DMS53 (cell line): ENCODE measurements at regions not wholly inside any gene's neighbourhood (a gene's known extent, or its start where the extent isn't known, plus 50 kb on each side); places are given as distances from the start of the nearest gene placed in this dataset.
"Not testable (repeated sequence)": the region's sequence is repeated elsewhere in the genome, so short reads cannot be mapped to it uniquely, and the experiment has no call there.

Source experiments
- DNase-seq: peaks from one replicate; lab custom pipeline; 2025; lab: John Stamatoyannopoulos, UW

DNA sequence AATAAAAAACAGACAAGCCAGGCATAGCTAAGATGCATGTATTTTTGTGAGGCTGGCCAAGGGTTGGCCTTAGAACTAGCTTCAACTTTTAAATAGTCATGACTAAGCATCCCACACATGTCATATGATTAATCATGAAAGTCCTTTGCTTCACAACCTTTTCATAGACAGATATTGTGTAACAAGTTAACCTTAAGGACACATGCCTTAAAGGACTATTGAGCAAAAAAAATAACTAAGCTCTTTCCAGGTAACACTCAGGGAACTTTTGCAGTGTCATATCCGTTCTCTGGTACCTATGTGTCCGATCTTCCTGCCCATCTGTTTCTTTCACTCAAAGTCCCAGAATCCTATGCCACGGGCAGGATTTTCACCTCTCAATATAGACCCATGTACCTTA, 498.4 kb downstream of the STK39 start:
- DNase-seq: no peak

DNA sequence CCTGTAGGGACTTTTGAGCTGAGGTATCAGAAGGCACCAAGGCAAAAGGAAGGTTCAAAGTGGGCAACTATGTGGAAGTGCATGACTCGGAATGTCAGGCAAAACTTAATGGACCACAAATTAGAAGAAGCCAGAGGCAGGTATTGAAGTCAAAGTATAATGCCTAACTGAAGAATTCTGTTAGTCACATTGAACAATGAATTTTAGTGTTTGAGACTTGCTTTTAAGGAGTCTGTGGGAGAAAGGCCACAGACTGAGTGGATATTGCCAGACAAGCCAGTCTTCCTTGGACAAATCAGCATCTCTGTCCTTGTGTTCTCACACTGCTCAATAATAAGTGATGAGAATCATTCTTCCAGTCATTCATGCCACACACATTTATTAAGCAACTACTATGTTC, 498.9 kb downstream of the STK39 start:
- no peak for DNase-seq

DNA sequence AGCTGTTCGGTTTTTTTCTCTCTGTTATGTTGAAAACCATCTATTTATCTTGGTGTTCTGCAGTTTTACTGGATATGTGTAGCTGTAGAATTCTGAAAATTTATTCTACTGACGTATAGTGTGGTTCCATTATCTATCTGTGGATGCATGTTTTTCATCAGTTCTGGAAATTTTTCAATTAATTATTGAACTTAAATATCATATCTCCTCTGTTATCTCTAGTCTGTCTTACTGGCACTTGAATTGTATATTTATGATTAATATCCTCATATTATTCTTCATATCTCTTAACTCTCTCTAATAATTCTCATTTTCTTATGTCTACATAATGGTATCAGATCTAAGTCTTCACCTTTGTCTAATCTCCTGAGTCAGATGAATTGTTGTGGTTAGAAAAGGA, 501.7 kb downstream of the STK39 start:
- no peak for DNase-seq

DNA sequence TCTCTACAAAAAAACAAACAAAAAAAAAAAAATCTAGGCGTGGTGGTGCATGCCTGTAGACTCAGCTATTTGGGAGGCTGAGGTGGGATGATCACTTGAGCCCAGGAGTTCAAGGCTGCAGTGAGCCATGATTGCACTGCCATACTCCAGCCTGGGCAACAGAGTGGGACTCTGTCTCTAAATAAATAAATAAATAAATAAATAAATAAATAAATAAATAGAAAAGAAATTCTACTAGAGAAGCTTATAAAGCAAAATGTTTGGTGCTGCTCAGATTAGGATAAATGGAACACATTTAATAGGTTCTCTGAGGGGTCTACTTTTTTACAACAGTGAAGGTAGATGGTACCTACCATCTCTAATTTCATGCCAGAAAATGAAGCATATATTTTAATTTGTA, 507.5 kb downstream of the STK39 start:
- not testable (repeated sequence) for DNase-seq

DNA sequence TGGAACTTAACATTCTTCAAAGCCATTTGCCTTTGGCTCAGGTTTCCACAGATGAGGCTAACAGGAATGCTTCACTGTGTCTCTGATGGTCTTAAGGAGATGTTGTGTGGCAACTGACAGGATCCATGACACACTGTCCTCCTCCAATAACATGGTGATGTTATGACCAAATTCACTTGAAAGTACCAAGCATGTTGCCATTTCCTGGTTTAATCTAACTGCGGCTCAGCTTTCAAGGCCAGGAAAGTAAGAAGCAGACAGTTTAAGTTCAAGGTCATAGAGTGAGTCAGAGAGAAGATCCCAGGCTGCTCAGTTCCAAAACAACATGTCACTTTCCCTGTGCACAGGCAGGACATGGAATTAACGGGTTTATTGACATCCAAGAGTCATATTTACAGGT, 513.6 kb downstream of the STK39 start:
- no peak for DNase-seq

DNA sequence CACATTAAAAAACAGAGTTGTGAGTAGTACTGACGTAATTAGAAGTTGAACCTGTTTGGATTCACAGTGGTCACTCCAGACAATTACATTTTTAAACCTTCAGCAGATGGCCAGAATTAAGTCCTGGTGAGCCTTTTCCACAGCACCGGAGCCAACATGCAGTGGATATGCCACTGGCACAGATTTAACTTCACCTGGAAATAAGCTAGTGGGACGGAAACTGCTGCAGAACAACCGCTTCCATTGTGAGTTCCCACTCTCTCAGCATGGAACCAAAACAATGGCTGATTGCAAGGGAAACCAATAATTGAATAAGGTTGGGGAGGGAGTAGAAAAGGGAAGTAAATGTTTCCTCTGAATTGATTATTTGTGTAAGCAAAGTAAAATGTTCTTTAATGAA, 515.1 kb downstream of the STK39 start:
- no peak for DNase-seq

DNA sequence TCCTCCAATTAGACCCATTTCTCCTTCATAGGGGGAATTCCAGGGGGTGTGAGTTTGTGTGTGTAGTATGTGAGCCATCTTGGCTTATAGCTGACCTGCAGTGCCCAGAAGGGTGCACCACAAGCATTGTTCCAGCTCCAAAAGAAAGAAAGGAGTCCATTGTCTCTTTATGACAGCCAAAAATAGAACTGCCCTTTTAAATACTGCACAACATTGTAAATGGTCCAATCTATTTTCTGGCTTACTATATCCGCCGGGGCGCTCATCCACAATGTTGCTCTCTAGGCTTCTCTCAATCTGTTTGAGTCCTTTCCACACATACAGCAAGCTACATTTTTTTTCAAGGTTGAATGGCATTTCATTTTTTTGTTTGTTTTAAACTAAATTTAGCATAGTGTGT, 517.5 kb downstream of the STK39 start:
- DNase-seq: no peak

DNA sequence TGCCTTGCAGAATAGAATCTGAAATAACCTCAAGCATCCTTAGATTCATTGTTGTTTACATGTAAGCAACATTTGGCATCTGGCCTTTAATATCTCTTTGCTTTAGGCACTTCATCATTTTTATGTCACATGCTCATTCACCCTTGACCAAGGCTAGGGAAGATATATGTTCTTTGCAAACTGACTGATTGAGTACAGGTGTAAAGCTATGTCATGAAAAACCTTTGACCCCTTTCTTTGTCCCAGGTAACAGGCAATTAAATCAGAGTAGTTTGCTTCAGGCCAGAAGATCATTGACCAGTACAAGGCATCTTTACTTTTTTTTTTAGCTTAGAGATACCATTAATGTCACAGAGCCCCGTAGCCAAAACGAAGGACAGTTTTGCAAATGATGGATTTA, 520.6 kb downstream of the STK39 start:
- DNase-seq: peak; percentile 31

DNA sequence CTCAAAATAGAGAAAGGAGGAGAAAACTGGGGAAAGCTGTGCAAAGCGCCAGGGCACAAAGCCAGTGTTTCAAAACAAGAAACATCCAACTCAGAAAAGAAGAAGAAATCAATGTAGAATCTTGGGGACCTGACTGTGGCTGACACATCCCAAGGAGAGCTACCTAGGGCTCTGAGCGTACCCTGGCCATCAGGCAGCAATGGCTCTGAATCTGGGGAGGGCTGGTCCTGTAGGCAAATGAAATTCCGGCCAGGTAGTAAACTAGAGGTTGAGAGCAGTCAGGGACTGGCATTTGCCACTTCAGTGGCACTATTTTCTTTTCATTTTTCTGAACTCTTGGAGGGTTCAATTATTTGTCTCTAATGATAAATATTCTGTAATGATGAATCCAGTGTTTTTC, 525.8 kb downstream of the STK39 start:
- DNase-seq: no peak

DNA sequence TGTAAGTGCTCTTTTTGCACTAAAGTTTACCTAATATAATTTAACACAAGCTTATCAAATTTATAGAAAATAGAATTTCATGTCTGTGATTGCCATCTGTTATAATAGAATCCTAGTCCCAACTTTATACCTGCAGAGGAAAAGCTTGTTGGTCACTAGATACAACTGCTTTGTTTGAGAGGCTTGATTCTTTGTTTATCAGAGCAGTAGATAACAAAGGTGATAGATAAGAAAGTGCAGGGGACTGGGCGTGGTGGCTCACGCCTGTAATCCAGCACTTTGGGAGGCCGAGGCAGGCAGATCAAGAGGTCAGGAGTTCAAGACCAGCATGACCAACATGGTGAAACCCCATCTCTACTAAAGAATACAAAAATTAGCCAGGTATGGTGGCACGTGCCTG, 528.0 kb downstream of the STK39 start:
- no peak for DNase-seq

DNA sequence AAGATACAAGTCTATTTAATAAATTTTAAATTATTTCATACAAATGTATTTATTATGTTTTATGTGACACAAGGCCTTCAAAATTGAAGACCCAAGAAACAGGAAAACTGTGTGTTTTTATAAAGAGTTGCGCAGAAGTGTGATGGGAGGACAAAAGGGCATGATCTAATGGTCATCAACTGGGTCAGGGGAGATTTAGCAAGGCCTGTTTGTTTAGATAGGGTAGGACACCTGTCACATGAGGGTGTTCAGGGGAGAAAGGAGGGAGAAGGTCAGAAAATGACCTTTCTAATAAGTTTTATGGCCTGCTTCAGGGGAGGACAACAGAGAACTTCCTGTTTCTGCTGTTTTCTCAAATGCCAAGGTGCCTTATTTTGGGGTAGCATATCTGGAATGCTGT, 528.8 kb downstream of the STK39 start:
- peak; percentile 35 for DNase-seq

DNA sequence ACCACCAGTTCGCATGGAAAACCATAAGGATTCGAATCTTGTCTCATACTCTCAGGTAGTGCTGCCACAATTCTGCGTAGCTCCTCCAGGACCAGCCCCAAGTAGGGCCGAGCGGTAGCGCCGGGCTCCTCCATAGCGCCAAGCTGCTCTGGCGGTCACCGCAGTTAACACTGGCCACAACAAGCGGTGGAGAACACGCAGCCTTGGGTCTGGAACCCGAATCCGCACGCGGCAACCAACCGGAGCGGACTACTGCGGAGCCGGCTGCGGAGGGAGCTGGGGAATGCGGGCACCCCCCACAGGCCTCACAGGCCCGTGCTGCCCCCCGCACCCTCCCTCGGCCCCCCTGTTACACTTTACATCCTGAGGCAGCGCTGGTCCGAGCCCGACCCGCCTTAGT, 531.5 kb downstream of the STK39 start:
- DNase-seq: no peak

DNA sequence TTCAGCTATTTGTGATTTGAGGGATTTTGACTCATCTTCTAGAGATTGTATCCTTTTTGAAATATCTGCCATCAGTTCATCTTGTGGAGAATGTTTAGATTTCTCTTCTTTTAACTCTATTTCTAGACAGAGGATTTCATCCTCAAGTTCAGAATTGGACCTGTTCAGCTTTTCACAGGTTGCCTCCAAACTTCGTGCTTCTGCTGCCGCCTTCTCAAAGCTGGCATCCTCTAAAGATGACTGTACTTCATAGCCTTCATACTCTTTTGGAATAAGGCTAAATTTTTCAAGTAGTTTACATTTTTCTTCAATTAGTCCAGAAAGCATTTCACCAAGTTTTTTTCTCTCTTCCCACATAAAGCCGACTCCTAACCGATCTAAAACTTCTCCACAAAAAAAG, 531.9 kb downstream of the STK39 start:
- not testable (repeated sequence) for DNase-seq

DNA sequence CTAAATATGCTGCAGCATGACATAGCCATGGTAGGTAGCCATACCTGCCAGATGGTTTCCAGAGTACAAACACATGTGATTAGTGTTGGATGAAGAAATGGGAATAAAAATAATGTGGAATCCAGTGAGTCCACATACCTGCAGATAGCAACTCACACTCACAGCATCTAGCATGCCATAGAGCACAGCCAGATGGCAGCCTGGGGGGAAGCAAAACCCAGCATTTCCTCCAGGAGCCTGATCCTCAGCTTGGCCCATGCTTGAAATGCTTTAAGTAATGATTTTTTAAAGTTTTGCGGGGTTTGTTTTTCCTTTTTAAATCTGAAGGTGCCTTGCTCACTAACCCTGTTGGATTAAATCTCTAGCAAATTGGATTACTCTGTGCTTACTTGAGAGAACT, 535.1 kb downstream of the STK39 start:
- DNase-seq: no peak

DNA sequence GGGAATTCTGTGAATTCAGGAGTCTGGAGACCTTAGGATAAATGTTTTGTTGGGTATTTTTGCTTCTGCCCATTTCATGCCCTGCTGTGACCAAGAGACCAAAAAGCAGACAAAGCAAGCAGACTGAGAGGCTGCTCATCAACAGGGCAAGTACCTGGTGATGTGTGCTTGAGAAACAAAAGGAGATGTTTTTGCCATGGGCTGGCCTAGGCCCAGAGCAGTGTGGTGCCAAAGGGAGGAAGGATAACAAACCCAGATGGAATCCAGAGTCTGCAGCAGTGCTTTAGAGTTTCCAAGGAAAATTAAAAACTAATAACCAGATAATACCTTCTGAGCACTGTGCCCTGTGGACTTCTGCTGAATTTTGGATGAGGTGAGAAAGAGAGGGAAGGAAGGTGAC, 538.4 kb downstream of the STK39 start:
- DNase-seq: no peak

DNA sequence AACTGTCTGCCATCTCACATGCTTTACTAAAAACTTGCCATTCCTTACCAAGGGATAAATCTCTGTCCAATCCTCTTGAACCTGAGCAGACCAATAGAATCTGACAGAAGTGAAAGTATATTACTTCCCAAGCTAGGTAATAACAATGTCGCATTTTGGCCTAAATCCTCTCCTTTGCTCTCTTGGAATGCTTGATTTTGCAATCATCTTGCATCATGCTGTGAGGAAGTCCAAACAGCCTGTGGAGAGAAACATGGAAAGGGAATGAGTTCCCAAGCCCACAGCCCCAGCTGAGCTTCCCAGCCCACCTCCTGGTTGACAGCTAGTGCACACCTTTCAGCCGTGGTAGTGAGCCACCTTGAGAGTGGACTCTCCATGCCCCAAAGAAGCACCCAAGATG, 540.6 kb downstream of the STK39 start:
- DNase-seq: no peak

DNA sequence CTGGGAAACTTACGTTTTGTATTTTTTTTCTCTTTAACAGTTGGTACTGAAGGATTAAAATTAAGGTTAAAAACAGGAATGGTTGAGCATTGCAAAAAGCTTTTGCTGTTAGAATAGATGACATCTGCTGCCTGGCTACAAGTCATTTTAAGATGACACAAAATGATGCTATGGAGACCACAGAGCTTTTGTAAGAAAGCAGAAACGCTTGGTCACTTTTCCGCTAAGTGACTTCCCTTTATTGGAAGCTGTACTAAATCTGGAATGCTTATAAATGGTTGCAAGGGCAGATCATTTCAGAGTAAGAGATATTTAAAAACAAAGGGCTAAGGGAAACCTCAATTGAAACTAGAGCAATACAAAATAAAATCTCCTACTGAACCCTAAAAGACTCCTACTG, 544.0 kb downstream of the STK39 start:
- no peak for DNase-seq

DNA sequence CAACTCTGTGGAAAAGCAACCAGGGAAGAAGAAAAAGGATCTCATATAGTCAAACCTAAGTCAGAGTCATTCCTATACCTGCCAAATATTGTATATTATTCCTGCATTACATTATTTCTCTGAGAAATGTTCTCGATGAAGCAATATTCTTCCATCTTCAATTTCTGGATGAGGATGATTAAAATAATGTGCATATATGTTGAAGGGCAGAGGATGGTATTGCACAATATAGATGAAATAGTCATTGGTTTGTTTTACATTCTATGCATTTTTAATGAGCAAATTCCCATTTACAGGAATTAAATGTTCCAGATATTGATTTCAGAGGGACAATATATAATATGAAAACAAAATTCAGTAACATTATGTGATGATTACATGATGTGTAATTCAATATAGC, 545.2 kb downstream of the STK39 start:
- no peak for DNase-seq

DNA sequence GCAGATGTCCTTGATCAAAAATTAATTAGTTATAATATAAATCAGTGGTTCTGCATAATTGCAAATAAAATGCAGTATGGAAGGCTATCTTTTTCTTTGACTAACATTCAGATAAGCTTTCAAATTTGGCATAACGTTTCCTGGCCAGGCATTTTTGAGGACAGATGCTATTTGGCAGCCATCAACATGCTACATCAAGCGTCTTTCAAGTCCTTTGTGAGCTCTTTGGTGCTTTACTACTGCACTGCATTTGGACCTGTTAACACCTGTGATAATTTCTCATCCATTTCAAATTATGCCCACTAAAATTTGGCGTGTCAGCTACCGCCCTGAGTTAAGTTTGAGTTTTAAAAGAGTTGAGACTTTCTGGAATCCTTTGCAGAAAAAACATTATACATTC, 545.7 kb downstream of the STK39 start:
- DNase-seq: no peak

DNA sequence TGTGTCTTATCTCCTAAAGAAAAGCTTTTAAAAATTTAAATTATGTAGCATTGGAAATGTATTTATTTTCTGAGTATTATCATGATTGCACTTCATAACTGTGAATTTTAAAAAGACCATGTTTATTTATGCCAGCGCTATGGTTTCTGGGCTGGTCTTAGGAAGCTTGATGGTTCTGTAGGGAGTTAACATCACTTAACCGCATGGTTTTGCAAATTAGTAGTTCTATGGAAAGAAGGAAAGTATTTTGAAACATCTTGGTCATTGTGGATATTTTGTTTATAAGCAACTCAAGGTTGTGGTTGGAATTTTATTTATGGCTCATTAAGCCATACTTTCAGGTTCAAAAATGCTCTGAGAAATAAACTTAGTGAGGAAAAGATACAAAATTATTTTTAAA, 549.4 kb downstream of the STK39 start:
- DNase-seq: no peak

DNA sequence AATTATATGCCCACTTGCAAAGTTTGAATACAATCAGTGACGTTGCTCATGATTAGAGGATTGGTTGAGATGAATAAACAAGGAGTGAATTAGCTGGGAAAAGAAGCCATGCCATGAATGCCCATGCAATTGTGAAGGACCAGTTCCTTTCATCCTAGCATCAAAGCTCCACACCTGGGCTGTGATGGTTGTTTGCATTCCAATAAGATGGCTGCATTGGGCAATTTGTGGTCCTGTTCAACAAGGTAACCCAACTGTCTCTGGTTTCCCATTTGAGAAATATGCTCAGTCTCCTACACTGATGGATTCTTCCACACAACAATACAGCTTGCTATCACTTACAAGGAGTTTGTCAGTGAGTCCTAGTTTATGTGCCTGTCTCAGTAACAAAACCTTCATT, 550.2 kb downstream of the STK39 start:
- no peak for DNase-seq

DNA sequence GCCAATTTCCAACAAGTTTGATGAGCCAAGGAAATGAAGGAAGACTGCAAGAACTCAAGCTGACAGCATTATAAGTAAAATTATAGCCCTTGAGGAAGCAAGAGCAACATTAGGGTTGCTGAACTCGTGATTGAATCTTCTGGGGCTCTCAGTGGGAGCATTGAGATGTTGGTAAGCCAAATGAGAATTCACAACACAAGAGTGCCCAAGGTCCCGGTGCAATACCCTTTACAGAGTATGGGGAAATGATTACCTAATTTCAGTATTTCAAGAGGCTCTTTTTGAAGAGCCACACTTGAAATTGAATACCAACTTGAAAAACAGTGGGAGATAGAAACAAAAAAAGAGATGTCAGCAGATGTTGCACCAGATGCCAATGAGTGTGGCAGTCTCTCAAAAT, 554.5 kb downstream of the STK39 start:
- peak; percentile 64 for DNase-seq

DNA sequence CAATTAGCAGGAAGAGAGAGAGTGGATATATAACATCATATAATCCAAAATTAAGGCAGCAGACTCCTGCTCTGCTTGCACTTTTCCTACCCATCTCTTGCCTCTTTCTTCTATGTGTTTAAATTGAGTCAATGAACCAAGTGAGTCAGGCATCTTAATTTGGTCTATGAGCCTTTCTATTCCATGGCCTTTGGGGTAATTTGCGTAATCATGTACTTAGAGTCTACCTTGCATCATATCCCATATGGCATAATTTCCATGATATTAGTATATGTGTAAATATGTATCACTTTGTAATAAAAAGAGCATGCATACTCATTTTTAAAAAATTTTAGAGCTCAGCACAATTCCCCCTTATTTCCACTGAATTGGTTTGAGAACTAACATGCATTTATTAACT, 555.2 kb downstream of the STK39 start:
- no peak for DNase-seq

DNA sequence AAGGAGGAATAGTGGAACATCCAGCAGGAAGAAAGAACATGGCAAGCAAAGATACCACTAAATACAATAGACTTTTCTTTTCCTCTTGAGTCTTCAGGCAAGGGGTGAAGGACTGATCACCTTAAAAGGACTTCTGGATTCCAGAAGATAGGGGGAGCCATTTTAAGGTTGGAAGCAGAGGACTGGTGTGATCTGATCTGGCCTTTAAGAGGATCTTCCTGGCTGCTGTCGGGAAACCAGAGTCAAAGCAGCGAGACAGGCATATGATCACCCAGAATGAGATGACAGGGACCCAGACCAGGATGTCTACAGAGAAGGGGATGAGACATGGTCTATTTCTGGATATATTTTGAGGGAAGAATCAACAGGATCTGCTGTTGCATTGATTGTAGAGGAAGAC, 558.0 kb downstream of the STK39 start:
- peak; percentile 49 for DNase-seq

DNA sequence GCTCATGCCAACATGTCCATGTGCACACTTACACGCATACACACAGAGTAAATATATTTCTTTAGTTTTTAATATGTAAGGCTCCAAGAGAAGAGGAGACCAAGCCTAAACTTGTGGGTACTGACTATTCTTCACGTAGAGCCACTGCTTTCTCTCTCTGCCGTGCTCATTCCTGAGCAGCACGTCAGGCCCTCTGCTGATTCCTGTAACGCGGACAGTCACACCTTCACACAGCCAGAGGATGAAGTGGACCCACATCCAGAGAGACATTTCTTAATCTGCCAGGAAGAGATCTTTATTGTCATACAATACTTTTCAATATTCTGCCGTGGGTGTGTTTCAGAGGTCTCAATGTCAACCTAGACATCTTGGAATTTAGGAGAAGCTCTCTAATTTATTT, 560.7 kb downstream of the STK39 start:
- no peak for DNase-seq
